Adrenal gland (tissue), 9 donors: ENCODE measurements at regions not wholly inside any gene's neighbourhood (a gene's known extent, or its start where the extent isn't known, plus 50 kb on each side); places are given as distances from the start of the nearest gene placed in this dataset.

Experiments
- DNase-seq, 7 donors: peaks; one replicate each; pipeline ENCODE4 v3.0.0-alpha.2; 2019 to 2020
- H3K27ac ChIP-seq, 5 donors: fragments of 200-600 bp; sonication (generic) in 4 of 5; 1 replicate in 3 of 5; 2 replicates in 2 of 5; pipeline versions ENCODE4 v1.5.1 to v1.8.0; 2016 to 2020; ENCODE audit warnings: mild to moderate bottlenecking in 1 of 5
- H3K27me3 ChIP-seq: fragments of 200-600 bp; 2 replicates; pipeline ENCODE4 v1.8.0; 2021
- H3K36me3 ChIP-seq, 2 donors: fragments of 200-600 bp; replicated peaks in 1 of 2; 1 replicate in 1 of 2; 2 replicates in 1 of 2; pipeline versions ENCODE4 v1.5.1 to v1.8.0; 2018 to 2022
- H3K4me1 ChIP-seq, 2 donors: fragments of 200-600 bp; replicated peaks in 1 of 2; 1 replicate in 1 of 2; 2 replicates in 1 of 2; pipeline versions ENCODE4 v1.5.1 to v1.8.0; 2018 to 2021
- H3K4me3 ChIP-seq, 4 donors: fragments of 200-600 bp; sonication (generic) in 3 of 4; one replicate each; pipeline ENCODE4 v1.5.1; 2016 to 2018
- H3K9me3 ChIP-seq, 3 donors: fragments of 200-600 bp; sonication (generic) in 1 of 3; replicated peaks in 1 of 3; 1 replicate in 2 of 3; 2 replicates in 1 of 3; pipeline versions ENCODE4 v1.5.1 to v1.8.0; 2016 to 2021
- POLR2A ChIP-seq, 2 donors: fragments of 450-650 bp; IDR thresholded peaks; one replicate each; pipeline ENCODE4 v1.6.1; 2017; ENCODE audit warnings: antibody characterized with exemption in 2 of 2, mild to moderate bottlenecking in 2 of 2, moderate library complexity in 1 of 2
- WGBS, 4 donors: extraction: QIAGEN DNeasy Blood & Tissue Kit in 2 of 4; methylation state at CpG; one replicate each; pipeline versions ENCODE4 v1.1.5 to v1.1.7; 2013 to 2017; 5-methylcytosine and 5-hydroxymethylcytosine counted together
- intact Hi-C, 2 donors: fragments of 100-400 bp; cut with DNase I; formaldehyde crosslinking; loops; one replicate each; pipeline versions ENCODE4 v1.14.1 to v1.15.0; 2022 to 2023
- TF ChIP-seq, protein P1 (sequence below), 6 experiments: fragments of 450-650 bp in 4 of 6; fragments of 200-600 bp in 2 of 6; sonication (generic) in 1 of 6; IDR thresholded peaks; 1 replicate in 5 of 6; 2 replicates in 1 of 6; pipeline versions ENCODE4 v1.5.1 to v1.8.0; 2016 to 2021; ENCODE audit warnings: antibody characterized with exemption in 6 of 6, mild to moderate bottlenecking in 2 of 6, moderate library complexity in 1 of 6
- donor health status: healthy with polysubstance abuse.
- donor health status: Bipolar disorder and iron deficiency.
- donor health status: DM: yes; HTN: yes; CAD: no.
- donor health status: DM: no; HTN: no; CAD: no.
- donor health status: DM: no; HTN: no; CAD: no.

- DNase-seq: no peak
- no peak for TF ChIP-seq POLR2A (IDR thresholded peaks at IDR 0.05)
- TF ChIP-seq, protein P1, sequence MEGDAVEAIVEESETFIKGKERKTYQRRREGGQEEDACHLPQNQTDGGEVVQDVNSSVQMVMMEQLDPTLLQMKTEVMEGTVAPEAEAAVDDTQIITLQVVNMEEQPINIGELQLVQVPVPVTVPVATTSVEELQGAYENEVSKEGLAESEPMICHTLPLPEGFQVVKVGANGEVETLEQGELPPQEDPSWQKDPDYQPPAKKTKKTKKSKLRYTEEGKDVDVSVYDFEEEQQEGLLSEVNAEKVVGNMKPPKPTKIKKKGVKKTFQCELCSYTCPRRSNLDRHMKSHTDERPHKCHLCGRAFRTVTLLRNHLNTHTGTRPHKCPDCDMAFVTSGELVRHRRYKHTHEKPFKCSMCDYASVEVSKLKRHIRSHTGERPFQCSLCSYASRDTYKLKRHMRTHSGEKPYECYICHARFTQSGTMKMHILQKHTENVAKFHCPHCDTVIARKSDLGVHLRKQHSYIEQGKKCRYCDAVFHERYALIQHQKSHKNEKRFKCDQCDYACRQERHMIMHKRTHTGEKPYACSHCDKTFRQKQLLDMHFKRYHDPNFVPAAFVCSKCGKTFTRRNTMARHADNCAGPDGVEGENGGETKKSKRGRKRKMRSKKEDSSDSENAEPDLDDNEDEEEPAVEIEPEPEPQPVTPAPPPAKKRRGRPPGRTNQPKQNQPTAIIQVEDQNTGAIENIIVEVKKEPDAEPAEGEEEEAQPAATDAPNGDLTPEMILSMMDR (IDR thresholded peaks at IDR 0.05): no peak
- Histone ChIP-seq H3K4me3 (no peak overlapping the region), H3K36me3 (no peaks in the 10 kb centered on the region), H3K9me3 (no peaks in the 10 kb centered on the region), H3K4me1 (no peaks in the 10 kb centered on the region), H3K27me3 (no peaks in the 10 kb centered on the region), H3K27ac (no peak overlapping the region)
- intact Hi-C loops: no loop called here
- WGBS, 4 donors: 73 to 87% (median 86%) methylated on average over 3 of the region's 3 CpGs
Observed at GRCh38 chr18:68482815-68483214, 232.1 kb downstream of the TMX3 start.

- no peaks in the 10 kb centered on the region for H3K36me3 ChIP-seq
- intact Hi-C loops: no loop called here
Observed at GRCh38 chr18:68480196-68480595, 234.7 kb downstream of the TMX3 start.

GRCh38 chr18:68478246-68478645 is 236.7 kb downstream of the TMX3 start:
- no peaks in the 10 kb centered on the region for H3K9me3 ChIP-seq
- intact Hi-C loops: no loop called here
- WGBS, 4 donors: 64 to 81% (median 73%) methylated on average over 2 of the region's 2 CpGs
- DNase-seq: no peak
- no peaks in the 10 kb centered on the region for H3K36me3 ChIP-seq
- H3K4me3 ChIP-seq: no peak overlapping the region
- H3K4me1 ChIP-seq: no peaks in the 10 kb centered on the region
- H3K27me3 ChIP-seq: no peaks in the 10 kb centered on the region
- H3K27ac ChIP-seq: no peak overlapping the region
- TF ChIP-seq, protein P1 (IDR thresholded peaks at IDR 0.05): no peak
- TF ChIP-seq POLR2A (IDR thresholded peaks at IDR 0.05): no peak

More at GRCh38 chr18:68480196-68480595, 234.7 kb downstream of the TMX3 start:
- DNase-seq: no peak
- H3K27me3 ChIP-seq: no peaks in the 10 kb centered on the region
- TF ChIP-seq, protein P1 (IDR thresholded peaks at IDR 0.05): no peak
- TF ChIP-seq POLR2A (IDR thresholded peaks at IDR 0.05): no peak
- 65 to 80% (median 73%) methylated on average over 4 of the region's 4 CpGs for WGBS, 4 donors
- no peaks in the 10 kb centered on the region for H3K9me3 ChIP-seq
- H3K4me1 ChIP-seq: no peaks in the 10 kb centered on the region
- H3K4me3 ChIP-seq: no peak overlapping the region
- no peak overlapping the region for H3K27ac ChIP-seq

DNA sequence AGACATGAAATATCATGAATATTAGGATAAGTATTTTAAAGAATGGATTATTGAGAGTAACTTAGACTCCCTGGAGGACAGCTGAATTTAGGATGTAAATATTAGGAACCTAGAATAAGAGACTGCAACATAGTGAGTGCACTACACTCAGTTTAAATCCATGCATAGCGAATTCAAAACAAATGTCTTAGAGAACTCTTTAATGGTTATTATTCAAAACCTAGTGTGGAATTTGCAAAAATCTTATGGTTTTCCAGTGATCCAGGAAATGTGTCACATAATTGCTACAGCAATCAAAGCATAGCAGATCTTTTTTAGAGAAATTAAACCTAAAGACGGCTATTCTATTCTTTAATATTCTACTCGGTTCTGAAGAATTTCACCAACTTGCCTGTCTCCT is 239.0 kb downstream of the TMX3 start:
- no peak for DNase-seq
- H3K27me3 ChIP-seq: no peaks in the 10 kb centered on the region
- no peaks in the 10 kb centered on the region for H3K9me3 ChIP-seq
- intact Hi-C loops: no loop called here
- H3K4me3 ChIP-seq: no peak overlapping the region
- no peaks in the 10 kb centered on the region for H3K36me3 ChIP-seq
- 76 to 84% (median 79%) methylated on average over 3 of the region's 3 CpGs for WGBS, 4 donors
- no peak overlapping the region for H3K27ac ChIP-seq
- TF ChIP-seq, protein P1 (IDR thresholded peaks at IDR 0.05): no peak
- no peak for TF ChIP-seq POLR2A (IDR thresholded peaks at IDR 0.05)
- no peaks in the 10 kb centered on the region for H3K4me1 ChIP-seq
